ENCODE measurements at regions not wholly inside any gene's neighbourhood (a gene's known extent, or its start where the extent isn't known, plus 50 kb on each side); places are given as distances from the start of the nearest gene placed in this dataset.

DNA sequence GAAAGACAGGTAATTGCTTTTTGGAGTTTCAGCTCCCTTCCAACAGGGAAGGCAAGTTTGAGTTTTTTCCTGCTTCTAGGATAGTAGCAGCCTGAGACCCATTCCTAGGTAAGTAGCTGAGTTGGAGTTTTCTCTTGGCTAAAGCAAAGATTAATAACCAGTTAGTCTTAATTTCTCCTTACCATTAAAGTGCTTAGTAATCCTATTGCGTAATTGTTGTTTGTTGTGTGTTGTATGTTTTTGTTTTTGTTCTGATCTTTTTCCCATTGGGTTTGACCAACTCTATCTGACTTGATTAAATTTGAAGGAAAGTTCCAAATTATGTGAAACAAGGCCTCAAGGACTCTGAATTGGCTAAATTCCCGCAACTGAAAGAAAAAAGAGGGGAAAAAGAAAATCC lies 83.5 kb downstream of the TBX22 start:
- H3K9me3 ChIP-seq: no peaks in the 10 kb centered on the region
- H3K27me3 ChIP-seq: no peaks in the 10 kb centered on the region
- intact Hi-C loops (cut with DNase I; ENCODE audit: low total_unique reads): no loop called here

DNA sequence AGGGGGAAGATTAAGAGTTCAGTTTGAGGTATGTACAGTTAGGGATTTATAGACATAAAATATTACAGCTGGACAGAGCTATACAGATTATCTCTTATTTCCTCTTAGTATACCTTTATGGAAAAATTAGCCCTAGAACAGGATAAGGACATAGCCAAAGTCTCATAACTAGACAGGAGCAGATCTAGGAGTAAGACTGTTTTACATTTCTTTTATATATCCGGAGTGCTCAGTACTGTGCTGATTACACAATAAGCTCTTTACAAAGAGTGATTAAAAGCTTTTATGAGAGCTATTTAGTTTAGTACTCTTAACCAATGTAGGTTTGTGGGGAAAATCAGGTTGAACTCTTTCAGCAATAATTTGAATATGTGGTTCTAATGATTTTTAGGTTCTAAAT lies 105.8 kb downstream of the TBX22 start:
- DNase-seq (ENCODE audit: low spot score in 2 of 2): no peak
- Histone ChIP-seq H3K27ac (no peak overlapping the region), H3K27me3 (peaks cover 0 to 5% of the 10 kb centered on the region in 2 donors), H3K36me3 (no peaks in the 10 kb centered on the region), H3K4me1 (no peaks in the 10 kb centered on the region), H3K9me3 (no peaks in the 10 kb centered on the region), H3K4me3 (no peak overlapping the region)
- TF ChIP-seq POLR2AphosphoS5 (IDR thresholded peaks at IDR 0.05) (no peak), POLR2A (IDR thresholded peaks at IDR 0.05) (no peak)
- TF ChIP-seq, protein P1, sequence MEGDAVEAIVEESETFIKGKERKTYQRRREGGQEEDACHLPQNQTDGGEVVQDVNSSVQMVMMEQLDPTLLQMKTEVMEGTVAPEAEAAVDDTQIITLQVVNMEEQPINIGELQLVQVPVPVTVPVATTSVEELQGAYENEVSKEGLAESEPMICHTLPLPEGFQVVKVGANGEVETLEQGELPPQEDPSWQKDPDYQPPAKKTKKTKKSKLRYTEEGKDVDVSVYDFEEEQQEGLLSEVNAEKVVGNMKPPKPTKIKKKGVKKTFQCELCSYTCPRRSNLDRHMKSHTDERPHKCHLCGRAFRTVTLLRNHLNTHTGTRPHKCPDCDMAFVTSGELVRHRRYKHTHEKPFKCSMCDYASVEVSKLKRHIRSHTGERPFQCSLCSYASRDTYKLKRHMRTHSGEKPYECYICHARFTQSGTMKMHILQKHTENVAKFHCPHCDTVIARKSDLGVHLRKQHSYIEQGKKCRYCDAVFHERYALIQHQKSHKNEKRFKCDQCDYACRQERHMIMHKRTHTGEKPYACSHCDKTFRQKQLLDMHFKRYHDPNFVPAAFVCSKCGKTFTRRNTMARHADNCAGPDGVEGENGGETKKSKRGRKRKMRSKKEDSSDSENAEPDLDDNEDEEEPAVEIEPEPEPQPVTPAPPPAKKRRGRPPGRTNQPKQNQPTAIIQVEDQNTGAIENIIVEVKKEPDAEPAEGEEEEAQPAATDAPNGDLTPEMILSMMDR (IDR thresholded peaks at IDR 0.05): no peak
- intact Hi-C loops (cut with DNase I; ENCODE audit: low total_unique reads): no loop called here

More for the DNA sequence above, 83.5 kb downstream of the TBX22 start:
- no peak for DNase-seq (ENCODE audit: low spot score in 2 of 2)
- Histone ChIP-seq H3K27ac (no peak overlapping the region), H3K36me3 (no peaks in the 10 kb centered on the region), H3K4me3 (no peak overlapping the region), H3K4me1 (no peaks in the 10 kb centered on the region)
- no peak for TF ChIP-seq POLR2AphosphoS5 (IDR thresholded peaks at IDR 0.05)
- TF ChIP-seq POLR2A (IDR thresholded peaks at IDR 0.05): no peak
- TF ChIP-seq, protein P1 (IDR thresholded peaks at IDR 0.05): no peak

DNA sequence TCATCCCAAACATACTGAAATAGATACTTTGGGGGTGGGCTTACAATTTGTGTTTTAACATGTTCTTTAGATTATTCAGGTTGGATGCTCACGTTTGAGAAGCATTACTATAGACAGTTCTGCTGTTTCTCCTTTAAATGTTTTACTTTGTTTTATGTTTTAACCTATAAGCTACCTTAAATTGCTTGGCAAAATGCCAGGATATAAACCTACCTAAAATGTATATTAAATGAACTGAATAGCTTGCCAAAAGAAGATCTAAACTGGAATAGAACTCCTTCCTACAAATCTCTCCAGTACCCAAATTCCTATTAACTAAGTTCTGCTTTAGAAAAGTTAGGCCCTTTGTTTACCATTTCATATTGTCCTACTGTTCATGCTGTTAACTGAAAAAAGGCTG lies 124.4 kb downstream of the TBX22 start:
- no peak overlapping the region for H3K27ac ChIP-seq
- H3K4me3 ChIP-seq: no peak overlapping the region
- DNase-seq (ENCODE audit: low spot score in 2 of 2): no peak
- no peaks in the 10 kb centered on the region for H3K36me3 ChIP-seq
- H3K27me3 ChIP-seq: peaks cover 0 to 4% of the 10 kb centered on the region in 2 donors
- no peaks in the 10 kb centered on the region for H3K4me1 ChIP-seq
- intact Hi-C loops (cut with DNase I; ENCODE audit: low total_unique reads): no loop called here
- H3K9me3 ChIP-seq: peaks cover 0 to 7% of the 10 kb centered on the region in 2 donors
- TF ChIP-seq POLR2AphosphoS5 (IDR thresholded peaks at IDR 0.05) (no peak), POLR2A (IDR thresholded peaks at IDR 0.05) (no peak)
- TF ChIP-seq, protein P1 (IDR thresholded peaks at IDR 0.05): no peak

DNA sequence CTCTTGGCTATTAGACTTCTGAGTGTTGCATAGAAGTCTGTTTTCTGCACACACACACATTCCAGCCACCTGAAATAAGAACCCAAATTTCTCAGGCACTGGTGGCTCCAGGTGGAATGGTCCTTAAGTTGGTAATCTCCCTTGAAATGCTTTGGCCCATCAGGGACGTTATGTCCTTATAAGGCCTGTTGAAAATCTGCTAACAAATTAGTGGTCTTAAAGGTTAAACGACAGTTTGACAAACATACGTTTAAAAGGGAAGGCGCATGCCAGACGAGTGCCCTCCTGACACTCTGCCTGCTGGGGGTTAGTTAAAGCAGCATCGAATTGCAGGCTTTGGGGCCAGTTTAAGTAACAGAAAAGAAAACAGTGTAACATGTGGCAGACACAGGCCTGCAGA lies 125.0 kb downstream of the TBX22 start:
- peaks cover 0 to under 1% of the 10 kb centered on the region in 2 donors for H3K9me3 ChIP-seq
- intact Hi-C loops (cut with DNase I; ENCODE audit: low total_unique reads): no loop called here
- H3K4me1 ChIP-seq: no peaks in the 10 kb centered on the region
- H3K36me3 ChIP-seq: no peaks in the 10 kb centered on the region
- no peak for DNase-seq (ENCODE audit: low spot score in 2 of 2)
- H3K4me3 ChIP-seq: no peak overlapping the region
- no peak overlapping the region for H3K27ac ChIP-seq
- H3K27me3 ChIP-seq: peaks cover 0 to 10% of the 10 kb centered on the region in 2 donors
- TF ChIP-seq, protein P1 (IDR thresholded peaks at IDR 0.05): no peak
- TF ChIP-seq POLR2AphosphoS5 (IDR thresholded peaks at IDR 0.05) (no peak), POLR2A (IDR thresholded peaks at IDR 0.05) (no peak)

DNA sequence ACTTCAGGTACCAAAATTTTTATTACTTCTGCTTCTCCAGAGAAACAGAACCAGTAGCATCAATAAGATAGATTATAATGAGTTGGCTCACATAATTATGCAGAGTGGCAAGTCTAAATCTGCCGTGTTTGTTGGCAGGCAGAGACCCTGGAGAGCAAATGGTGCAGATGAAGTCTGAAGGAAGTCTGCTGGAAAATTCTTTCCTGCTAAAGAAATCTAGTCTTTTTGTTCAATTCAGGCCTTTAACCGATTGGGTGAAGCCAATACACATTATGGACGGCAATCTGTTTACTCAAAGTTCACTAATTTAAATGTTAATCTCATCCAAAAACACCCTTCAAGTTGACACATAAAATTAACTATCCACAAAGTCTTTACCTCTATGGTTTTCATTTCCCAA lies 156.0 kb downstream of the TBX22 start:
- Histone ChIP-seq H3K4me3 (no peak overlapping the region), H3K27ac (no peak overlapping the region), H3K36me3 (no peaks in the 10 kb centered on the region), H3K4me1 (no peaks in the 10 kb centered on the region), H3K9me3 (peaks cover 0 to 11% of the 10 kb centered on the region in 2 donors), H3K27me3 (no peaks in the 10 kb centered on the region)
- DNase-seq (ENCODE audit: low spot score in 2 of 2): no peak
- intact Hi-C loops (cut with DNase I; ENCODE audit: low total_unique reads): no loop called here
- TF ChIP-seq POLR2A (IDR thresholded peaks at IDR 0.05) (no peak), POLR2AphosphoS5 (IDR thresholded peaks at IDR 0.05) (no peak)
- TF ChIP-seq, protein P1 (IDR thresholded peaks at IDR 0.05): no peak
